ENCODE measurements at regions not wholly inside any gene's neighbourhood (a gene's known extent, or its start where the extent isn't known, plus 50 kb on each side); places are given as distances from the start of the nearest gene placed in this dataset.

- no peak for TF ChIP-seq ELF1 (IDR thresholded peaks at IDR 0.05)
These were observed 64.4 kb upstream of the LEP start (continued) for GRCh38 chr7:128176696-128177095.

- no peaks in the 10 kb centered on the region for H3K9me2 ChIP-seq
- no peak overlapping the region for H3K4me2 ChIP-seq
- WGBS (ENCODE audit: low lambda C conversion rate) = 60% methylated on average over 9 of the region's 9 CpGs
- no peaks in the 10 kb centered on the region for H3F3A ChIP-seq (replicated peaks; ENCODE audit: insufficient read depth)
- no peaks in the 10 kb centered on the region for H4K20me1 ChIP-seq (ENCODE audit: insufficient read depth)
- H3K9ac ChIP-seq = no peak overlapping the region
- H3K4me1 ChIP-seq (ENCODE audit: control insufficient read depth in 1 of 2, insufficient read depth in 2 of 2, low read depth in 1 of 2, low read length in 1 of 2) = no peaks in the 10 kb centered on the region
- ChIA-PET CTCF (interaction anchor here (0.8 to 22.8 kb wide), 4 partner anchors 9 to 42 kb away, joined by 3 to 175 read pairs (median 6); no protein-coding TSS in a partner anchor), POLR2A (no interaction called here)
- no peak overlapping the region for H3K4me3 ChIP-seq (ENCODE audit: low read depth in 2 of 2, low read length in 1 of 2)
- H3K9me3 ChIP-seq = no peaks in the 10 kb centered on the region
- H3K27ac ChIP-seq (ENCODE audit: low read depth in 2 of 2, low read length in 1 of 2) = no peak overlapping the region
- no peak for TF ChIP-seq YY1 (IDR thresholded peaks at IDR 0.05; ENCODE audit: low read depth)
- TF ChIP-seq ELF1 (IDR thresholded peaks at IDR 0.05) = no peak
- TF ChIP-seq MEF2A (IDR thresholded peaks at IDR 0.05; ENCODE audit: borderline replicate concordance, low read depth) = no peak
- TF ChIP-seq NRF1 (IDR thresholded peaks at IDR 0.05; ENCODE audit: low read depth, low read length) = no peak
- TF ChIP-seq SMC3 (IDR thresholded peaks at IDR 0.05; ENCODE audit: low read depth, low read length) = no peak
- no peak for TF ChIP-seq POLR2AphosphoS5 (IDR thresholded peaks at IDR 0.05; ENCODE audit: low read depth, low read length)
- TF ChIP-seq RCOR1 (IDR thresholded peaks at IDR 0.05; ENCODE audit: low read length) = no peak
- no peak for TF ChIP-seq RFX5 (IDR thresholded peaks at IDR 0.05; ENCODE audit: low read length)
- no peak for TF ChIP-seq USF2 (IDR thresholded peaks at IDR 0.05; ENCODE audit: borderline replicate concordance, low read depth, low read length)
- TF ChIP-seq NFIC (IDR thresholded peaks at IDR 0.05; ENCODE audit: borderline replicate concordance) = no peak
- no peak for TF ChIP-seq GABPA (IDR thresholded peaks at IDR 0.05; ENCODE audit: low read depth)
- no peak for TF ChIP-seq TEAD4 (IDR thresholded peaks at IDR 0.05; ENCODE audit: borderline replicate concordance, insufficient read depth)
- no peak for TF ChIP-seq MXI1 (IDR thresholded peaks at IDR 0.05; ENCODE audit: low read depth, low read length)
- TF ChIP-seq EP300 (IDR thresholded peaks at IDR 0.05; ENCODE audit: borderline replicate concordance in 1 of 2, low read depth in 1 of 2, low read length in 1 of 2) = no peak
- TF ChIP-seq SIN3A (IDR thresholded peaks at IDR 0.05; ENCODE audit: borderline replicate concordance, low read depth, low read length) = no peak
- no peaks in the 10 kb centered on the region for H3K79me2 ChIP-seq (ENCODE audit: insufficient read depth)
- no peaks in the 10 kb centered on the region for H3K36me3 ChIP-seq (replicated peaks in 1 of 2; ENCODE audit: control insufficient read depth in 1 of 2, insufficient read depth in 2 of 2, low read length in 1 of 2)
- H2AFZ ChIP-seq (ENCODE audit: low read depth) = no peak overlapping the region
- H3K27me3 ChIP-seq (ENCODE audit: insufficient read depth) = peaks cover 8% of the 10 kb centered on the region; the same call in 1 of the 2 replicates
- no peak for DNase-seq
These were observed 63.1 kb upstream of the LEP start for GRCh38 chr7:128177768-128178550.

- Histone ChIP-seq H3K27ac (ENCODE audit: low read depth in 2 of 2, low read length in 1 of 2) (no peak overlapping the region), H3K4me2 (no peak overlapping the region), H3K36me3 (replicated peaks in 1 of 2; ENCODE audit: control insufficient read depth in 1 of 2, insufficient read depth in 2 of 2, low read length in 1 of 2) (no peaks in the 10 kb centered on the region), H3K4me3 (ENCODE audit: low read depth in 2 of 2, low read length in 1 of 2) (no peak overlapping the region), H3K79me2 (ENCODE audit: insufficient read depth) (no peaks in the 10 kb centered on the region), H3F3A (replicated peaks; ENCODE audit: insufficient read depth) (no peaks in the 10 kb centered on the region), H3K9me2 (no peaks in the 10 kb centered on the region), H2AFZ (ENCODE audit: low read depth) (no peak overlapping the region), H3K27me3 (ENCODE audit: insufficient read depth) (peaks cover 11% of the 10 kb centered on the region; the same call in 1 of the 2 replicates), H3K9ac (no peak overlapping the region), H3K9me3 (no peaks in the 10 kb centered on the region), H3K4me1 (ENCODE audit: control insufficient read depth in 1 of 2, insufficient read depth in 2 of 2, low read depth in 1 of 2, low read length in 1 of 2) (no peaks in the 10 kb centered on the region), H4K20me1 (ENCODE audit: insufficient read depth) (no peaks in the 10 kb centered on the region)
- 72% methylated on average over 3 of the region's 3 CpGs for WGBS (ENCODE audit: low lambda C conversion rate)
- DNase-seq = no peak
- POLR2A ChIA-PET = no interaction called here
- CTCF ChIA-PET = interaction anchor here (0.6 to 22.8 kb wide), 6 partner anchors 9 to 112 kb away, joined by 3 to 175 read pairs (median 3); no protein-coding TSS in a partner anchor
- TF ChIP-seq YY1 (IDR thresholded peaks at IDR 0.05; ENCODE audit: low read depth) (no peak), CHD2 (IDR thresholded peaks at IDR 0.05; ENCODE audit: low read length, partially characterized antibody) (no peak), NRF1 (IDR thresholded peaks at IDR 0.05; ENCODE audit: low read depth, low read length) (no peak), RAD21 (IDR thresholded peaks at IDR 0.05; ENCODE audit: low read length) (no peak), SIN3A (IDR thresholded peaks at IDR 0.05; ENCODE audit: borderline replicate concordance, low read depth, low read length) (no peak), NFIC (IDR thresholded peaks at IDR 0.05; ENCODE audit: borderline replicate concordance) (no peak), JUND (IDR thresholded peaks at IDR 0.05) (no peak), RFX5 (IDR thresholded peaks at IDR 0.05; ENCODE audit: low read length) (no peak), RXRA (IDR thresholded peaks at IDR 0.05; ENCODE audit: borderline replicate concordance, low read depth) (no peak), TCF12 (IDR thresholded peaks at IDR 0.05) (no peak), EZH2phosphoT487 (IDR thresholded peaks at IDR 0.05; ENCODE audit: borderline replicate concordance, low read depth) (no peak), USF1 (IDR thresholded peaks at IDR 0.05; ENCODE audit: borderline replicate concordance, low read depth) (no peak)
These were observed 62.5 kb upstream of the LEP start for GRCh38 chr7:128178611-128179010.
